Activated CD4-positive, alpha-beta T cell treated with anti-CD3 and anti-CD28 coated beads, Interleukin-2, Interleukin-6, amounts not matched to agents 100 ng/mL and 50 ng/mL, durations not matched to agents 16 hours and 8 hours (primary cell): ENCODE measurements at regions not wholly inside any gene's neighbourhood (a gene's known extent, or its start where the extent isn't known, plus 50 kb on each side); places are given as distances from the start of the nearest gene placed in this dataset.

Experiments used
- DNase-seq: peaks from one replicate; pipeline ENCODE4 v3.0.0-alpha.2; 2020

DNA sequence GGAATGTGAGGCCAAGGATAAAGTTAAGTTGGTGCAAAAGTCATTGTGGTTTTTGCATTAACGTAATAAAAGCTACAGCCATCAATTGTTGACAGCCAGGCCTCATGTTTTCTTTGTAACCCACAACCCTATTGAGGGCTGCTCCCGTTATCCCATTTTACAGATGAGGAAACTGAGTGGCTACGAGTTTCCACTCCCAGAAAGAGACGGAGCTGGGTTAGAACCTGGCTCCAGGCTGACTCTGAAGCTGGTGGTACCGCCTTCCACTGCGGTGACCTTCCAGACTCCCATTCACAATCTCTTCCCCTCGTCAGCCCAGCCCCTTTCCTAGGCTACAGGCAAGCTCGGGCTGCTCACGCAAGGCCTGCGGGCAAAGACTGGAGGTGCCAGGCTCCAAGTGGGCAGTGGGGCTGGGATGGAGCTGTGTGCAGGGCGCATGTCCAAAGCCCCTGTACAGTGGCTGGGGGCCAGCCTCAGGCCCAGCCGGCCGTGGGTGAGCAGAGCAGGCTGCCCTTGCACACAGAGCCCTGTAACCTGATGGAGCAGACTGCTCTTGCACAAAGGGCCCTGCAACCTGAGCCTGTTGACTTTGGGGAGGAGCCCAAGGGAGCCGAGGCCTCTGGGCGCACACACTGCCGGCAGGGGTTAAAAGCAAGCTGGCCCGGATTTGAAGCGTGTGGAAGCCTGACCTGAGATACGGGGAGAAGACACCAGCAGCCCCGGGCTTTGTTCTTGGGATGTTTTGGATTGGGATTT, 97.4 kb upstream of the TMPRSS2 start:
- DNase-seq: no peak

DNA sequence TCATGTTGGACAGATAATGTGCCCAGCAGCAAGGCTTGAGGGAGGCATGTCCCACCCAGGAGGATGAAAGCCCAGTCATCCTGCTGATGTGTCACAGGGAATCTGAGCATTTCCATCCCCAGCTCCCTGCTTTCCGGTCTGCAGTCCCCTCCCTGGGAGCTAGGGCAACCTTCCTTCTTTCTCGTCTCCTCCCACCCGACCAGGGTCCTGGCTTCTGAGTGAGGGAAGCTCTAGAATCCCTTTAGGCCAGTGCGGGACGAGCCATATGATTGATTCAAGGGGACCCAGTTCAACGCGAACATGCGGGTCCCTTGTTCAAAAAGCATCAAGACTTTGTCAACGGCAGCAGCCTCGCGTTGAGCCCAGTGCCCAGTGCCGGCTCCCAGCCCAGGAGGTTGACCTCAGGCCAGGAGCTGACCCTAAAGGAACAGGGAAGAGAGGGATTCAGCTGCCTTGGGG, 96.7 kb upstream of the TMPRSS2 start:
- DNase-seq: no peak

DNA sequence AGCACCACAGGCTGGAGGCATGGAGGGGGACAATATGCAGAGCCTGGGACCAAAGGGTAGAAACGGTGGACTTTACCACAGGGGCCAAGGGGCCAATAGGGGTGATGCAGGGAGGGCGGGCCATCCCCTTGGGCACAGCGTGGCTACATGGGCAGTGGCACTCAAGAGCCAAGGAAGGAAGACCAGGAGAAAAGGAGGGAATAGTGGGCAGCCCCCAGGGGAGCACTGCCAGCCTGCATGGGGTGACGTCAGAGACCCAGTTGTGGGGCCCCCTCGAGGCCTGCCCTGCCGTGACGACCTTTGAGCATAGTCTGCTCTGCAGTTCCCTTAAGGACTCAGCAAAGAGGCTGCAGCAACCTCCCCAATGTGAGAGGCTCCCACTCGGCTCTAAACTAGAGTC, 95.5 kb upstream of the TMPRSS2 start:
- DNase-seq: no peak

GRCh38 chr21:41602531-41602930, 94.6 kb upstream of the TMPRSS2 start:
- no peak for DNase-seq

DNA sequence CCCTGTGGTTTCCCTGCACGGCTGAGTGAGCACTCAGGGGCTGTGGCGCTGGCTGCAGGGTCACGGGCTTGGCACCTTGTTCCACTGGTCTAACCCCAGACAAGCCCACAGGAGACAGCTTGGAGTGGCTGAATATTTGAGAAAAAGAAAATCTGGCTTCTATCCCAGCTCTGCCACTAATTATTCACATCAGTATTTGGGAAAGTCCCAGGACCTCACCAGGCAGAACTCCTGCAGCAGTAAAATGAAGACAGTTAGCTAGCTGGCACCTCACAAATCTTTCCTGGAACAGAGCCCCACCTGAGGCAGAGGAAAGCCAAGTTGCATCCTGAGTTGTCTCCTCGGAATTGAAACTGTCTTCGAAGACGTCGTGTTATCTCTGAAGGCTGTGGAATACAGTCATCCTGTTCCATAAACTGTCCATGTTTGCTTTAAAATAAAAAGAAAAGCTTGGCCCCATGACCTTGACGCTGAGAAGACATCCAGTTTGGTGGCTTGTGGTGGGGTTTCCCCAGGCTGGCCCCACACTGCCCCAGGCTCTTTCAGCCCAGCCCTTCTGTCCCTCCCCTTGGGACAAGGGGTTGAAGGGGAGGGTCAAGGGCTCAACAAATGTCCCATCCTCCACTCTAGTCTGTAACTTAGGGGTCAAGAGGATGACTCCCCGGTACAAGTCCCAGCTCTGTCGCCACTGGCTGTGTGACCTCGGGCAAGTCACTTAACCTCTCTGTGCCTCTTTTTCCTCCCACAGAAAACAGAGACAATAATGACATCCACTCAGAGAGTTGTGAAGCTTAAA, 93.8 kb upstream of the TMPRSS2 start:
- DNase-seq: no peak

GRCh38 chr21:41600961-41601572, 93.1 kb upstream of the TMPRSS2 start:
- DNase-seq: no peak

- no peak for DNase-seq
Observed at GRCh38 chr21:41600556-41600955, 92.6 kb upstream of the TMPRSS2 start.

DNA sequence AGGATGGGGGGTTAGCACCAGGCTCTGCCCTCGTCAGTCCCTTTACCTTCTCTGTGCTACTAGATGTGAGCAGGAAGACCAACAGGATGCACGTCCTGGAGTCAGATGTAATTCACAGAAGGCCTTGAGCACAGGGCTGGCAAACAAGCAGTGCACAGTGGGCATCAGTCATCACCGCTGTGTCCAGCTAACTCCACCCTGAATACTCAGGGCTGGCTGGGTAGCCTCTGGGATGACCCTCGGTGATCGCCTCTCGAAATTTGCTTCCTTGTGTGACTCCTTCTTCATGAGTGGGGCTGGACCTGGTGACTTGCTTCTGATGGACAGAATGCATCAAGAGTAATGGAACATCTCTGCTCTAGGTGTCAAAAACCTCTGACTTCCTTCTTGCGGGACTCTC, 92.2 kb upstream of the TMPRSS2 start:
- no peak for DNase-seq

GRCh38 chr21:41598561-41599431, 90.8 kb upstream of the TMPRSS2 start:
- no peak for DNase-seq

DNA sequence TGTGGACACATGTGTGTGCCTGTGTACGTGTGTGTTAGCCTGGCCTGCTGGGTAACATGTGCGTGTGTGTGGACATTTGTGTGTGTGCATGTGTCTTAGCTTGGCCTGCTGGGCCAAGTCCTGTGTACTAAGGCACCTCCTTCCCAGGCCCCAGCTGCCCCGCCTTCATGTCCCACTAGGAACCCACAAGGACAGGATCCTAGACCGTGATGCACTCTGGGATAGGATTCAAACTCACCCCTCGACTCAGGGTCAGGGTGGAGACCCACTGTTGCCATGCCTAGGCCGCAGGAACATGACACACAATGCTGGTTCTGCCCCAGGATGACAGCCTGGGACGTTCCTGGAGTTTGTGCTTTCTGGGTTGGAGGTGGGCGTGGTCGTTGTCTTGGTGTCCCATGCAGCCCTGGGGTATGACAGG, 89.9 kb upstream of the TMPRSS2 start:
- no peak for DNase-seq

DNA sequence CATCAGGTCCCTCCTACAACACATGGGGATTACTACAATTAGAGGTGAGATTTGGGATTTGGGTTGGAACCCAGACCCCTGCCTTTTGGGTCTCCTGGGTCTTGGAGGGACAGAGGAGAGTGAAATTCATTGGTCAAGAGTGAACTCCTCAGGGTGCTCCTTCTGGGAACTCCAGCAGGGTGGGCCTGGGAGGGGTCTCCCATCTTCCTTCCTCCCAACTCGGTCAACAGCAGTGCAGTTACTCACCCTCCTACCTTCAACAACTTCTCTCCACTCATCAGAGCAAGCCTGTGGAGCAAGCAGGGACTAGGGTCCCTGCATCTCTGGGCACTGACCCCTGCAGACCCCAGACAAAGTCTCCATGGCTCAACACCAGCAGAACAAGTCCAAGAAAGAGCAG, 89.3 kb upstream of the TMPRSS2 start:
- DNase-seq: no peak

DNA sequence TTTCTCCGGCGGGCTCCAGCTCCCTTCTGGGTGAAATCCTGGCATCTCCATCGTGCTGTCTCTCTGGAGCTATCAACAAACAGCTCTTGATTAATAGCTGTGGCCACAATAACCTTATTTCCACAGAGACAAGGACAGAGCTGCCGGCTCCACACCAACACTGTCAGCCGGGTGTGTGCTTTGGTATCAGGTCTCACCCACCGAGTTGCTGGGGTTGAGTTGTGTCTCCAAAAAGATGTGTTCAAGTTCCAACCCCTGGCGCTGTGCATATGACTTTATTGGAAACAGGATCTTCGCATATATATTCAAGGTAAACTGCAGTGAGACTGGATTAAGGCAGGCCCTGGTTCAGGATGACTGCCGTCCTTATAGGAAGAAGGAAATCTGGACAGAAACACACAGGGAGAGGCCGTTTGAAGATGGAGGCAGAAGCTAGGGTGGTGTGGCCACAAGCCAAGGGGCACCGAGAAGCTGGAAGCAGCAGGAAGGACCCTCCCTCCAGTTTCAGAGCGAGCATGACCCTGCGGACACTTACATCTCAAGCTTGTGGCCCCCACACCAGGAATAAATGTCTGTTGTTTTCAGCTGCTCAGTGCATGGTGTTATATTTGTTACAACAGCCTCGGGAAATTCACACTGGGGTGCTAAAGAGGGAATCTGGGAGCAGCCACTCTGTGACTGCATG, 88.4 kb upstream of the TMPRSS2 start:
- no peak for DNase-seq

GRCh38 chr21:41594268-41594667, 86.3 kb upstream of the TMPRSS2 start:
- DNase-seq: no peak

- no peak for DNase-seq
Observed at GRCh38 chr21:41593760-41594138, 85.8 kb upstream of the TMPRSS2 start.

- DNase-seq: no peak
Observed at GRCh38 chr21:41593051-41593759, 85.2 kb upstream of the TMPRSS2 start.

GRCh38 chr21:41589620-41590175, 81.7 kb upstream of the TMPRSS2 start:
- no peak for DNase-seq

DNA sequence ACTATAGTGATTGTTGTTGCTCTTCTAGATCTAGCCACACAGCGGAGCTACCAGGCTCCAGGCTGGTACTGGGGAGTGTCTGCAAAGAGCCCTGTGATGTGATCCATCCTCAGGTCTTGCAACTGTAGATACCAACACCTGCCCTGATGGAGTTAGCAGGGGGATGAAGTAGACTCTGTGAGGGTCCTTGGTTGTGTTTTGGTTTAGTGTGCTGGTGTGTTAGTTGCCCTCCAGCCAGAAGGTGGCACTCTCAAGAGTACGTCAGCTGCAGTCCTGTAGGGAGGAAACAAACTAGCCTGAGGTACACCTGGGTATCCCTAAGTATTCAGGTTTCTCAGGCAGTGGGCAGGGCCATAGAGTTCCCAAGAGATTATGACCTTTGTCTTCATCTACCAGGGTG, 81.2 kb upstream of the TMPRSS2 start:
- DNase-seq: no peak

- DNase-seq: no peak
Observed at GRCh38 chr21:41585199-41585994, 77.4 kb upstream of the TMPRSS2 start.

DNA sequence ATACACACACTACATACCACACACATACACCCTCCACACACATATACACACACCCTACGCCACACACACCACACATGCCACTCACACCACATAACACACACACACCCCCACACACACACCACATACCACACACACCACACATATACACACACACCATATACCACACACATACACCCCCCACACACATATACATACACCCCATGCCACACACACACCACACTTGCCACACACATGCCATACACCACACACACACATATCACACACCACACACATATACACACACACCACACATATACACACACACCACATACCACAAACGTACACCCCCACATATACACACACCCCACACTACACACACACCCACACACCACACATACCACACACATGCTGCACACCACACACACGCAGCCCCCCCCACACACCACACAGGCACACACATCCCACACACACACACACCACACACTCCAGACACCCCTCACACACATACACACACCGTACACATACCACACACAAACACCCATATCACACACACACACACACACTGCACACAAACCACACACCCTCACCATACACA, 76.7 kb upstream of the TMPRSS2 start:
- DNase-seq: no peak

DNA sequence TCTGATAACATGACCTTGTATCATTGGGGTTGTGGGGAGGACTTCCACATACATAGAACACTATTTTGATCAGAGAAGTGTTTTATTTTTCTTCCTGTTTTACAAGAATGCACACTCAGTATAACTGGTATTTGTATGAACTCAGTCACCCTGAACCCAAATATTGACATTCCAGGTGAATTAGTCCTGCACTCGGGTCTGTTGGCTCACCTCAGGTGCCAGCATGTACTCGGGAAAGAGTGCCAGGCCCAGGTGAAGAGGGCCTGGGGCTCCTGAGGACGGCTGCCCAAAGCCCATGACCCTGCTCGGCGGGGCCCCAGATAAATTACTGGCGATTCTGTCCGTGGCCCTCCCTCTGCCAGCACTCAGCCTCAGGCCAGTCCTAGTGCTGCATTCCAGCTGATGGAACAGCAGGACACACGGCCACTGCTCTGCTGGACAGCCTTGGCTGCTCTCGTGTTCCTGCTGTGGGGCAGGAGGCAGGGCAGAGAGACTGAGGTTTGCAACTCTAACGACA, 75.4 kb upstream of the TMPRSS2 start:
- no peak for DNase-seq
